IMR-90 (cell line): ENCODE measurements at regions not wholly inside any gene's neighbourhood (a gene's known extent, or its start where the extent isn't known, plus 50 kb on each side); places are given as distances from the start of the nearest gene placed in this dataset.
A peak's percentile ranks its signal among the peaks of the same experiment; 100 is the strongest.

Experiments used
- ATAC-seq: fragments of 200-7000 bp; cut with Tn5 transposase; 2 replicates; pipeline ENCODE4 v1.9.1; 2020; ENCODE audit warnings: low read depth, mild to moderate bottlenecking, moderate library complexity
- BruUV-seq: library from RNA; stranded (reverse); fragments of 400-500 nt; replicated peaks from 2 replicates; lab custom pipeline; 2021; lab: Mats Ljungman, UMichigan
- CTCF ChIA-PET: fragments of 300-600 bp; formaldehyde crosslinking; extraction: SDS; loops from one replicate; lab custom pipeline; 2021; ENCODE audit warnings: antibody characterized with exemption; lab: Yijun Ruan, JAX
- POLR2A ChIA-PET: fragments of 300-600 bp; sonication (Branson Sonifier 250); formaldehyde crosslinking; loops from one replicate; lab custom pipeline; 2022; ENCODE audit warnings: antibody characterized with exemption; ENCODE audit not compliant: unreplicated experiment; lab: Charles Lee
- DNase-seq: peaks from one replicate; pipeline ENCODE4 v3.0.0; 2013
- H2AFZ ChIP-seq: replicated peaks from 2 replicates; pipeline ENCODE3; 2013; ENCODE audit warnings: low read length, mild to moderate bottlenecking; ENCODE audit not compliant: poor library complexity
- H2AK5ac ChIP-seq: 2 replicates; pipeline ENCODE4 v1.6.1; 2013; ENCODE audit warnings: low read depth, low read length, inconsistent platforms
- H2AK9ac ChIP-seq: replicated peaks from 2 replicates; pipeline ENCODE3; 2013; ENCODE audit warnings: mild to moderate bottlenecking, low read depth, low read length, moderate library complexity; ENCODE audit not compliant: poor library complexity
- H2BK120ac ChIP-seq: 2 replicates; pipeline ENCODE4 v1.6.1; 2013; ENCODE audit warnings: low read depth, low read length, inconsistent platforms
- H2BK15ac ChIP-seq: 3 replicates; pipeline ENCODE4 v1.6.1; 2013; ENCODE audit warnings: low read depth, low read length, inconsistent platforms
- H2BK20ac ChIP-seq: 2 replicates; pipeline ENCODE4 v1.6.1; 2013; ENCODE audit warnings: low read depth, mild to moderate bottlenecking, inconsistent platforms, low read length, moderate library complexity
- H2BK5ac ChIP-seq: 2 replicates; pipeline ENCODE4 v1.6.1; 2013; ENCODE audit warnings: mild to moderate bottlenecking, low read depth, low read length, inconsistent platforms; ENCODE audit not compliant: poor library complexity, severe bottlenecking
- H3K14ac ChIP-seq: replicated peaks from 2 replicates; pipeline ENCODE4 v1.6.1; 2013; ENCODE audit warnings: low read depth, low read length, inconsistent platforms
- H3K18ac ChIP-seq: 2 replicates; pipeline ENCODE4 v1.6.1; 2013; ENCODE audit warnings: low read depth, low read length, control low read depth
- H3K23ac ChIP-seq: 2 replicates; pipeline ENCODE4 v1.6.1; 2013; ENCODE audit warnings: low read depth, low read length, inconsistent platforms
- H3K27ac ChIP-seq: 2 replicates; pipeline ENCODE4 v1.5.1; 2013; ENCODE audit warnings: mild to moderate bottlenecking, control low read depth, low read length; ENCODE audit not compliant: insufficient read depth
- H3K27me3 ChIP-seq: 2 replicates; pipeline ENCODE4 v1.6.1; 2013; ENCODE audit warnings: low read length; ENCODE audit not compliant: control insufficient read depth, insufficient read depth
- H3K36me3 ChIP-seq: 2 replicates; pipeline ENCODE4 v1.6.1; 2013; ENCODE audit warnings: low read length, mixed read lengths; ENCODE audit not compliant: control insufficient read depth, insufficient read depth
- H3K4ac ChIP-seq: 2 replicates; pipeline ENCODE4 v1.6.1; 2013; ENCODE audit warnings: low read depth, low read length, inconsistent platforms
- H3K4me1 ChIP-seq: 2 replicates; pipeline ENCODE4 v1.6.1; 2013; ENCODE audit warnings: low read length, mixed read lengths; ENCODE audit not compliant: control insufficient read depth, insufficient read depth
- H3K4me2 ChIP-seq: 2 replicates; pipeline ENCODE4 v1.6.1; 2013; ENCODE audit warnings: low read depth, mild to moderate bottlenecking, control low read depth, low read length, moderate library complexity
- H3K4me3 ChIP-seq: 2 replicates; pipeline ENCODE4 v1.5.1; 2013; ENCODE audit warnings: low read depth, mild to moderate bottlenecking, control low read depth, low read length, moderate library complexity; ENCODE audit not compliant: insufficient read depth
- H3K56ac ChIP-seq: 2 replicates; pipeline ENCODE4 v1.6.1; 2013; ENCODE audit warnings: low read length, inconsistent platforms; ENCODE audit not compliant: insufficient read depth; ENCODE audit errors: extremely low read depth
- H3K79me1 ChIP-seq, 2 experiments: 2 replicates each; pipeline ENCODE4 v1.6.1; 2013; ENCODE audit warnings: low read length in 2 of 2, inconsistent platforms in 1 of 2, low read depth in 1 of 2
- H3K9ac ChIP-seq: 2 replicates; pipeline ENCODE4 v1.6.1; 2013; ENCODE audit warnings: low read depth, low read length, control low read depth
- H3K9me1 ChIP-seq: 2 replicates; pipeline ENCODE4 v1.6.1; 2013; ENCODE audit warnings: low read length, inconsistent platforms; ENCODE audit not compliant: insufficient read depth
- H3K9me3 ChIP-seq: 2 replicates; pipeline ENCODE4 v1.6.1; 2013; ENCODE audit warnings: low read length; ENCODE audit not compliant: control insufficient read depth, insufficient read depth
- H4K20me1 ChIP-seq: 2 replicates; pipeline ENCODE4 v1.6.1; 2013; ENCODE audit warnings: low read length, inconsistent platforms; ENCODE audit not compliant: insufficient read depth
- H4K5ac ChIP-seq: 2 replicates; pipeline ENCODE4 v1.6.1; 2013; ENCODE audit warnings: mild to moderate bottlenecking, low read depth, low read length, control low read depth
- H4K8ac ChIP-seq, 2 experiments: 2 replicates each; pipeline ENCODE4 v1.6.1; 2013; ENCODE audit warnings: low read depth in 2 of 2, low read length in 2 of 2, control low read depth in 1 of 2, inconsistent platforms in 1 of 2
- H4K91ac ChIP-seq: 2 replicates; pipeline ENCODE4 v1.6.1; 2013; ENCODE audit warnings: low read depth, low read length, inconsistent platforms; ENCODE audit not compliant: insufficient read depth
- BHLHE40 ChIP-seq: fragments of 150-350 bp; IDR thresholded peaks from 2 replicates; pipeline ENCODE4 v1.6.1; 2016; ENCODE audit warnings: mild to moderate bottlenecking, low read depth, low read length
- CEBPB ChIP-seq: IDR thresholded peaks from 2 replicates; pipeline ENCODE4 v1.6.1; 2012; ENCODE audit warnings: low read depth, low read length, improper control_type of control experiment
- CHD1 ChIP-seq: IDR thresholded peaks from 2 replicates; pipeline ENCODE4 v1.6.1; 2012; ENCODE audit warnings: low read depth, low read length, improper control_type of control experiment
- FOS ChIP-seq: fragments of 150-350 bp; IDR thresholded peaks from 2 replicates; pipeline ENCODE4 v1.6.1; 2016; ENCODE audit warnings: low read depth, low read length
- MAFK ChIP-seq: IDR thresholded peaks from 2 replicates; pipeline ENCODE4 v1.6.1; 2012; ENCODE audit warnings: low read depth, low read length, improper control_type of control experiment
- MAZ ChIP-seq: IDR thresholded peaks from 2 replicates; pipeline ENCODE4 v1.6.1; 2012; ENCODE audit warnings: low read depth, mild to moderate bottlenecking, low read length, improper control_type of control experiment, moderate library complexity, borderline replicate concordance
- MXI1 ChIP-seq: IDR thresholded peaks from 2 replicates; pipeline ENCODE4 v1.6.1; 2012; ENCODE audit warnings: low read depth, mild to moderate bottlenecking, low read length, moderate library complexity, borderline replicate concordance
- NFE2L2 ChIP-seq: fragments of 150-350 bp; IDR thresholded peaks from 2 replicates; pipeline ENCODE4 v1.6.1; 2016; ENCODE audit warnings: low read depth, mild to moderate bottlenecking, low read length
- POLR2A ChIP-seq: IDR thresholded peaks from 2 replicates; pipeline ENCODE4 v1.6.1; 2012; ENCODE audit warnings: mild to moderate bottlenecking, low read depth, low read length
- RAD21 ChIP-seq: IDR thresholded peaks from 2 replicates; pipeline ENCODE4 v1.6.1; 2012; ENCODE audit warnings: low read length, improper control_type of control experiment
- RCOR1 ChIP-seq: IDR thresholded peaks from 2 replicates; pipeline ENCODE4 v1.6.1; 2012; ENCODE audit warnings: mild to moderate bottlenecking, low read length, improper control_type of control experiment; ENCODE audit not compliant: insufficient replicate concordance
- RFX5 ChIP-seq: IDR thresholded peaks from 2 replicates; pipeline ENCODE4 v1.8.0; 2012; ENCODE audit warnings: low read depth, mild to moderate bottlenecking, low read length, moderate library complexity
- SMC3 ChIP-seq: fragments of 150-350 bp; IDR thresholded peaks from 2 replicates; pipeline ENCODE4 v1.6.1; 2016; ENCODE audit warnings: low read depth, mild to moderate bottlenecking, antibody characterized with exemption, low read length, moderate library complexity
- WGBS, 2 experiments: methylation state at CpG; one replicate each; pipeline versions ENCODE4 v1.1.5 to v1.1.7; 2013; ENCODE audit warnings: missing lambda C conversion rate in 2 of 2; ENCODE audit not compliant: insufficient read length in 1 of 2; ENCODE audit errors: extremely low coverage in 2 of 2; 5-methylcytosine and 5-hydroxymethylcytosine counted together
- dilution Hi-C: fragments of 300-500 bp; cut with HindIII; formaldehyde crosslinking; loops from one replicate; pipeline ENCODE4 v1.14.3; 2018; ENCODE audit warnings: low sequenced_read_pairs; ENCODE audit not compliant: unreplicated experiment
- in situ Hi-C: fragments of 300-500 bp; cut with MboI; formaldehyde crosslinking; loops from 3 replicates; pipeline ENCODE4 v1.14.3; 2019; ENCODE audit warnings: low sequenced_read_pairs, inconsistent platforms, mixed read lengths
- intact Hi-C: fragments of 100-400 bp; cut with micrococcal nuclease; formaldehyde crosslinking; loops from 2 replicates; pipeline ENCODE4 v1.10.0; 2022
- TF ChIP-seq, protein P1 (sequence below): conservative IDR thresholded peaks from 2 replicates; pipeline ENCODE4 v1.5.1; 2012; ENCODE audit warnings: mild to moderate bottlenecking, low read depth, low read length, improper control_type of control experiment
- TF ChIP-seq, protein P2 (sequence below): fragments of 150-350 bp; IDR thresholded peaks from 2 replicates; pipeline ENCODE4 v1.6.1; 2017; ENCODE audit warnings: mild to moderate bottlenecking, antibody characterized with exemption, low read length, low read depth
- TF ChIP-seq, protein P3 (sequence below): fragments of 150-350 bp; IDR thresholded peaks from 2 replicates; pipeline ENCODE4 v1.6.1; 2016; ENCODE audit warnings: low read depth, mild to moderate bottlenecking, low read length, moderate library complexity, borderline replicate concordance

DNA sequence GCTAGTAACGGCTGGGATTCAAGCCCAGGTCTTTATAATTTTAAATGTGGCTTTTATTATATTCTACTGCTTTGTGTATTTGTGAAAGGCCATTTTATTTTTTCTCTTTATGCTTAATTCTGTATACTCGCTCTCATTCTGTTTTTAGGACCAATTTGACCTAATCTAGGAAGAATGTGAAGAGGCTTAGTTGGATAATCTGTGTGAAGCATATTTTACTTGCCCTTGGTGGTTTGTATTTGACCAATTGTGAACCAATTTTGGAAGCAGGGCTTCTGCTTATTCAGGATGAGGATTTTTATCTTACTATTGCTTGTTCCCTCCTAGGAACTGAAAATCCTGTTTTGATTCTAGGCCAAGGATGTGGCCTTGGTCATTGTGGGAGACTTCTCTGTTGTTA is 113.1 kb downstream of the TTC6 start:
- no peak overlapping the region for H3K23ac ChIP-seq
- in situ Hi-C loops (loop anchor here (5.0 kb wide), 1 partner anchor 169 kb away; no protein-coding TSS in a partner anchor), dilution Hi-C loops (no loop called here), intact Hi-C loops (loop anchor here (2.0 to 5.0 kb wide), 4 partner anchors 111 to 894 kb away; partner anchors contain the start of genes FOXA1 and TTC6)
- H2BK20ac ChIP-seq = 0 out of 2 replicates have a peak overlapping the region, but pooled peaks have one; percentile 78
- peaks cover 3% of the 10 kb centered on the region; the same call in 1 of the 2 replicates for H3K9me1 ChIP-seq
- DNase-seq = peak; percentile 60
- H4K20me1 ChIP-seq = no peaks in the 10 kb centered on the region
- TF ChIP-seq, protein P1, sequence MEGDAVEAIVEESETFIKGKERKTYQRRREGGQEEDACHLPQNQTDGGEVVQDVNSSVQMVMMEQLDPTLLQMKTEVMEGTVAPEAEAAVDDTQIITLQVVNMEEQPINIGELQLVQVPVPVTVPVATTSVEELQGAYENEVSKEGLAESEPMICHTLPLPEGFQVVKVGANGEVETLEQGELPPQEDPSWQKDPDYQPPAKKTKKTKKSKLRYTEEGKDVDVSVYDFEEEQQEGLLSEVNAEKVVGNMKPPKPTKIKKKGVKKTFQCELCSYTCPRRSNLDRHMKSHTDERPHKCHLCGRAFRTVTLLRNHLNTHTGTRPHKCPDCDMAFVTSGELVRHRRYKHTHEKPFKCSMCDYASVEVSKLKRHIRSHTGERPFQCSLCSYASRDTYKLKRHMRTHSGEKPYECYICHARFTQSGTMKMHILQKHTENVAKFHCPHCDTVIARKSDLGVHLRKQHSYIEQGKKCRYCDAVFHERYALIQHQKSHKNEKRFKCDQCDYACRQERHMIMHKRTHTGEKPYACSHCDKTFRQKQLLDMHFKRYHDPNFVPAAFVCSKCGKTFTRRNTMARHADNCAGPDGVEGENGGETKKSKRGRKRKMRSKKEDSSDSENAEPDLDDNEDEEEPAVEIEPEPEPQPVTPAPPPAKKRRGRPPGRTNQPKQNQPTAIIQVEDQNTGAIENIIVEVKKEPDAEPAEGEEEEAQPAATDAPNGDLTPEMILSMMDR = no peak
- TF ChIP-seq RCOR1 (no peak), MAFK (no peak), CHD1 (no peak), MAZ (no peak), SMC3 (no peak), MXI1 (no peak), FOS (no peak), CEBPB (no peak), NFE2L2 (no peak), RFX5 (no peak), RAD21 (no peak), BHLHE40 (no peak), POLR2A (no peak)
- TF ChIP-seq, protein P2, sequence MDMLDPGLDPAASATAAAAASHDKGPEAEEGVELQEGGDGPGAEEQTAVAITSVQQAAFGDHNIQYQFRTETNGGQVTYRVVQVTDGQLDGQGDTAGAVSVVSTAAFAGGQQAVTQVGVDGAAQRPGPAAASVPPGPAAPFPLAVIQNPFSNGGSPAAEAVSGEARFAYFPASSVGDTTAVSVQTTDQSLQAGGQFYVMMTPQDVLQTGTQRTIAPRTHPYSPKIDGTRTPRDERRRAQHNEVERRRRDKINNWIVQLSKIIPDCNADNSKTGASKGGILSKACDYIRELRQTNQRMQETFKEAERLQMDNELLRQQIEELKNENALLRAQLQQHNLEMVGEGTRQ = no peak
- TF ChIP-seq, protein P3, sequence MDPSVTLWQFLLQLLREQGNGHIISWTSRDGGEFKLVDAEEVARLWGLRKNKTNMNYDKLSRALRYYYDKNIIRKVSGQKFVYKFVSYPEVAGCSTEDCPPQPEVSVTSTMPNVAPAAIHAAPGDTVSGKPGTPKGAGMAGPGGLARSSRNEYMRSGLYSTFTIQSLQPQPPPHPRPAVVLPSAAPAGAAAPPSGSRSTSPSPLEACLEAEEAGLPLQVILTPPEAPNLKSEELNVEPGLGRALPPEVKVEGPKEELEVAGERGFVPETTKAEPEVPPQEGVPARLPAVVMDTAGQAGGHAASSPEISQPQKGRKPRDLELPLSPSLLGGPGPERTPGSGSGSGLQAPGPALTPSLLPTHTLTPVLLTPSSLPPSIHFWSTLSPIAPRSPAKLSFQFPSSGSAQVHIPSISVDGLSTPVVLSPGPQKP = no peak
- H3K4me2 ChIP-seq = peak overlapping the region; percentile 20; the same call in 1 of the 2 replicates
- no peaks in the 10 kb centered on the region for H3K27me3 ChIP-seq
- no peak overlapping the region for H2AK5ac ChIP-seq
- no peaks in the 10 kb centered on the region for H3K36me3 ChIP-seq
- no peaks in the 10 kb centered on the region for H3K9me3 ChIP-seq
- no peak overlapping the region for H3K18ac ChIP-seq
- peak overlapping the region; percentile 82; the same call in 1 of the 2 replicates for H2BK120ac ChIP-seq
- H3K79me1 ChIP-seq = no peaks in the 10 kb centered on the region
- H3K4ac ChIP-seq = peak overlapping the region; percentile 75; the same call in 1 of the 2 replicates
- H2BK15ac ChIP-seq = 0 out of 3 replicates have a peak overlapping the region, but pooled peaks have one; percentile 84
- H4K8ac ChIP-seq = no peak overlapping the region
- H3K4me3 ChIP-seq = no peak overlapping the region
- POLR2A ChIA-PET = no interaction called here
- H3K27ac ChIP-seq = no peak overlapping the region
- no peak overlapping the region for H2AK9ac ChIP-seq
- H4K91ac ChIP-seq = peak overlapping the region; percentile 34; the same call in 1 of the 2 replicates
- no CpG with 5 or more reads among the region's 2 CpGs for WGBS, 2 experiments
- CTCF ChIA-PET = interaction anchor here (1.5 to 2.1 kb wide), 2 partner anchors 18 to 166 kb away, joined by 5 to 14 read pairs; no protein-coding TSS in a partner anchor
- no peak overlapping the region for H2AFZ ChIP-seq
- H3K14ac ChIP-seq = no peak overlapping the region
- ATAC-seq = peak; percentile 72
- no peak overlapping the region for H2BK5ac ChIP-seq
- no peak overlapping the region for H4K5ac ChIP-seq
- peaks cover 5% of the 10 kb centered on the region for H3K4me1 ChIP-seq
- no TSS peak for BruUV-seq
- H3K9ac ChIP-seq = no peak overlapping the region
- H3K56ac ChIP-seq = no peak overlapping the region
